HK-2 (cell line): ENCODE measurements at regions not wholly inside any gene's neighbourhood (a gene's known extent, or its start where the extent isn't known, plus 50 kb on each side); places are given as distances from the start of the nearest gene placed in this dataset.
A peak's percentile ranks its signal among the peaks of the same experiment; 100 is the strongest.

Experiments used
- DNase-seq: peaks from one replicate; pipeline ENCODE4 v3.0.0-alpha.2; 2018; ENCODE audit not compliant: unreplicated experiment

DNA sequence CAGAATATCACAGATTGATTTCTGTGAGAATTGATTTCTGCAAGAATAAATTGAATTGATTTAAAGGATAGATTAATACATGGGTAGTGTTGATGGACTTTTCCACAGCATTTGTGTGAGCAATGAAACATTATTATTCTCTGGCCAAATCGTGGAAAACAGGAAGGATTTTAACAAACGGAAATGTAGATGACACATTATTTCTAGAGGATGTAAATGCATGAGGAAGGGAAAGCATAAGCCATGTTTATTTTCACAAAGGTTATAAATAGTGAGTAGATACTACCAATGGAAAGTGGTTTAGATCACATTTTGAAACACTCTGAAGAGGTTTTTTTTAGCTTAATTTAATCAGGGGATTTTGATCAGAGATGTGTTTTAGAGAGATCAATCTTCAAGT lies 1534.6 kb upstream of the MIR17HG start:
- DNase-seq = no peak

DNA sequence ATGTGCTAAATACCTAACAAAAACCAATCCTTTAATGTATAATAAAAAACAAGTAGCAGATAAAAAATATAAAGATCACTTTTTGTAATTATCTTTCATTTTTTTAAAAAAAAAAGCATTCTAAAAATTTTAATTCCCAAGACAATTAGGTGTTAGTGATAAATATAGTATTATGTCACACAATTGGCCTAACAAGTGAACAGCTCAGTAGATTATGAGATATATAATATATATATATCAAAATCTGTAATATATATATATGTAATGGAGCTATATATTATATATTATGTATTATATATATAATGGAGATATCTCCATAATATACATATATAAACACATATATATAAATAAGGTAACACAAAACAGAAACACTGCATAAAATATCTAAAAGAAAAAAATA lies 1531.1 kb upstream of the MIR17HG start:
- DNase-seq = no peak

DNA sequence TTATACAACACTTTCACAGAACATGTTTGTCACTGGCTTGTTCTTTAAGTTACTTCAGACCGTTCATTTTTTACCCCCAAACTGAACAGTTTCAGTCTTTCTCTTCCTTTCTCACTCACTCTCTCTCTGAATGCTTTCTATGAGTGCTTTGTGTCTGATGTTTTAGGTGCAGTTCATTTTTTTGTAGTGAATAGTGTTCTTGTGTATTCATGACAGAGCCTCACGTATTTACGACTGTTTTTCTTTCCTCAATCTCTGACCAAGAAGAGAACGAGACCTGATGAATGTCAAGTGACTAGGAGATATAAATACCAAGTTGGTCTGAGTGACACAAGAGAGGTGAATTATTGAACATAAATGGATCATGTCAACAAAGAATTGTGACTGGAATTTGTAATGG lies 1525.0 kb upstream of the MIR17HG start:
- DNase-seq = no peak

DNA sequence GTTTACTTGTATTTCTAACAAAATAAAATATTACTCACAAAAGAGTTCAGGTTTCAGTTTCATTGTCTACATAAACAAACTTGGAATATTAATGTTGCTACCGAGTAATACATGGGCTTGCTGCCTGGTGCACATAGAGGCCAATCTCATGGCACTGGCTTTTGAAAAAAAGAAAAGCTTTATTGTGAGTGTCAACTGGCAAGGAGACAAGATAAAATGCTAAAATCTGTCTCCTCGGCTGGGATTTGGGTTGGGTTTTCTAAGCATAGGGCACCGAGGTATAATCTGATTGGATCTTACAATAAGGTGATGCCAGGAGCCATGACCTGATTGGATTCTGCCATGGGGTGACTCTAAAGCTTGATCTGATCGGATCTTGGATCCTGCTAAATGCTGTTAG lies 1519.9 kb upstream of the MIR17HG start:
- no peak for DNase-seq

DNA sequence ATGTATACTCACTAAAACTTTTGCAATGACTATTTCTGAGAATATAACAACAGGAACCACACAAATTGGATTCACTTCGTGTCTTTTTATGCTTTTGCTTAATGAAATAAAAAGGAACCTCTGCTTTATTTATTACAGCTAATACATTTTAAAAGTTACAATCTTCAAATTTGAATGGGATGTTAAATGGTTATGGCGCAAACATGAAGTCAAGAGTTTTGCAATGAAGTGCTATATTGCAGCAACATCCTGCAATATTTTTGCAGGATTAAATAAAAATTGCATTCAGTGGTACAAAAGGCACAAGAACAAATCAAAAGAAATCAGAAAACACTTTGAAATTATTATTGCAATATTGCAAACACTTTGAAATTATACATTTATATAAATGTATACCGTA lies 1519.0 kb upstream of the MIR17HG start:
- no peak for DNase-seq

DNA sequence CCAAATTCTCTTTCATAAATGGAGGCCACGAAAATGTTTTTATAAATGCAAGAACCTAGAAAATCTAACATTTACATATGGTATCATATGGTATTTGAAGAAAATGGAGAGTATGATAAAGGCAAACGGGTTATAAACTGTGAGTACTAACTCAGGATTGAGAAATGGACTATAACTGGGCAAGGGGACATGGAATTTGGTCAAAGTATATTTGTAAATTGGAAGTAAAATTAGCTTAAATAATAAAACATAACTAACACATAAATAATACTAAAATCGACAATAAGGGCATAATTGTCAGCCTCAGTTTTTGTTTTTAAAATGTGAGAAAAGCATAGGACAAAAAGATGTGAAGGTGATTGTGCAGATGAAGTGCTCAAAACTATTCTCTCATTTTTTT lies 1516.3 kb upstream of the MIR17HG start:
- DNase-seq = no peak

DNA sequence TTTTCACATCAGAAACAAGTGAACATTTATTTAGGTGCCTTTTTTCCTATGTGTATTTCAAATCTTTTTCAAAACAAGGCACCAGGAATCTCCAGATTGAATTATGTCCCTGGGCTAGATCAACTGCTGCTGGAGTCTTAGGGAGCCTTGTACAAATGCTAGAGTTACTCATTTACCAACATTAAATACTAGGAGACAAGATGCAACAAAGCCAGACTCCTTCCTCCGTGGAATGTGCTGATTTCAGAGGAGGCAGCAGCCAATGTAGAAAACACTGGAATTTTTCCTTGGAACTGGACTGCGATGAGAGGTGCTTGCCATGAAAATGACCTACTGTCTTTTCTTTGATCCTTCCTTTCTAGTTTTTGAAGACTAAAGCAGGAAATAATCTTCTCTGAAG lies 1514.7 kb upstream of the MIR17HG start:
- DNase-seq = peak; percentile 4

DNA sequence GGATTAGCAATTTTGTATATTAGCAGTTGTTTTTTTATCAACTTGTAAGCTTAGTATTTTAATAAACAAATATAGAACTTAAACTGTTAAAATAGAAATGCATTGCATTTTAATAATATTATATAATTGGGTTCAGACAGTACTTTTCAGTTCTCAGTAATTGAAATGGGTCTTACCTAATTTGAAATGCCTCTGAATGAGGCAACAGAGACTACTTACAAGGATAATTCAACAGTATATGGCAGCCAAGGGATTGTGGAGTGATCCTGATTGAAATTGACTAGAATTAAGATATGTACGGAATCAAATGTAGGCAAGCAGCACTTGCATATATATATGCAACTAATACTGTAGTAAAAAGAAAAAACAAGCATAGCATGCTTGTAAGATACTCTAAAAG lies 1503.9 kb upstream of the MIR17HG start:
- no peak for DNase-seq

DNA sequence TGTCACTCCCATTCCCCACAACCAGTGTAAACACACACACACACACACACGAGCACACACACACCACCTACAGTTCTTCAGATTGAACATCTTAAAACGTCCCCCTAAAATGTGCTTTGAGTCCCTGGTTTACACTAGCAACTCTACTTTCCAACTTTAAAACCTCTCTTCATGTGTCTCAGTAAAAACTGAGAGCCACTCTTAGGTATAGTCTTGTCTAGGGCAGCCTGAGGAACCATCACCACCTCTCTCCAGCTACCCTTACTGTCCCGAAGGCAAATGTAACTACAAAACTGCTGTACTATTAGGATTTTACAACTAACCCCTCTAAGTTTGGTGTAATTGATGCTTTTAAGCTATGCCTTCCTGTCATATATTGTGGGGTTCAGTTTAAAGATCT lies 1501.6 kb upstream of the MIR17HG start:
- DNase-seq = no peak

DNA sequence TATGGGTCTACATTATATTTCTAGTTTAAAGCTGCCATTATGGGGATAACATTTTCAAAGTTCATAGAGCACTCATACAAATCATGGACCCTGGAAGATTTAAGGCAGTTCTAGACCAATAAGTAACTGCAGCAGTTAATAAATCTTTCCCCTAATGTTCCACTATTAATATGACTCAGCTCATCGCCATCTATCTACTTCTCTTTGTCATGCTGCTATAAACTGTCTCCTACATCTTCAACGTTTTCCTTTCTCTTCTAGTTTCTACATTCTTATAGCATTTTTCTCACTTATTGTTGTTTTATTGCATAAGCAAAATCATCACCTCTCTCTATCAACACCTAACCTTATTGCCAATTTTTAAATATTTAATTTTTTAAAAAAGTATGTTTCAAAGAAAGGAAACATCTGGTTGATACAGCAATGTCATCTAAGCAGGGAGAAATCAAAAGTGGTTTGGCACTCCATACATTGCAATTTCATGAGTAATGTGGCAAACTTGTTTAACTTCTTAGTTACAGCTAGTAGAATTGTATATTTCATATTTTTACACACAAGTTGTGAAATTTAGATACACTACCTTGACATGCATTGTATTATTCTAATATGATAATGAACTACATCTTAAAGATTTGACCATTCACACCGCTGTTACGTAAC lies 1500.4 kb upstream of the MIR17HG start:
- DNase-seq = no peak

DNA sequence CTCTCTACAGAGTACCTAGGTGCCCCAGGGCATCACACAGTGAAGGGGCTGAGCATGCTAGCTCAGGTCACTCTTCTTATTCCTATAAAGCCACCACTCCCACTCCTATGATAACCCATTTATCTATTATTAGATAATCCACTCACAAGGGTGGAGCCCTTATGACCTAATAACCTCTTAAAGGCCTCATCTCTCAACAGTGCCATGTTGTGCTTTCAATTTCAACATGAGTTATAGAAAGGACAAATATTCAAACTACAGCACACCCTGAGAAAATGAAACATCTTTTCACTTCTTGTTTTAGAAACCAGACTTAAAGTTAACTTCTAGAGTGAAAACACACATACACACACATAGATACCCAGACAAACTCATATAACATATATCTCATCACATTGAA lies 1494.9 kb upstream of the MIR17HG start:
- DNase-seq = no peak

DNA sequence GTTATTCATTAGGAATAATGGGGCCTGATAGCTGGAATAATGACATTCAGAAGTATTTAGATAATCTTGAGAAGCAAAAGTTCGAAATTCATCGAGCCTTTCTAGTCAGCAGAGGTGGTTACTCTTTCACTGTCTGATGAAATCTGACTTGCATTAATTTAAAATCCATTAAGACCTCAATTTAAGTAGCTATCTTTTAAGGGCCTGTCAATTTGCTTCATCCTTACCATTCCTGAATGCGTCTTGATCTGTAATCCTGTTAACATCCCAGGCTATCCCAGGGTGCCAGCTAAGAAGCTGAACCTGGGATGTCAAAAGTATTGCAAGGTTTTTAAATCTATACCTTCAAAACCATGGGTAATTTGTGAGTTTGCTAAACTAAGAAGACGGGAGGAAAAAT lies 1491.0 kb upstream of the MIR17HG start:
- no peak for DNase-seq

DNA sequence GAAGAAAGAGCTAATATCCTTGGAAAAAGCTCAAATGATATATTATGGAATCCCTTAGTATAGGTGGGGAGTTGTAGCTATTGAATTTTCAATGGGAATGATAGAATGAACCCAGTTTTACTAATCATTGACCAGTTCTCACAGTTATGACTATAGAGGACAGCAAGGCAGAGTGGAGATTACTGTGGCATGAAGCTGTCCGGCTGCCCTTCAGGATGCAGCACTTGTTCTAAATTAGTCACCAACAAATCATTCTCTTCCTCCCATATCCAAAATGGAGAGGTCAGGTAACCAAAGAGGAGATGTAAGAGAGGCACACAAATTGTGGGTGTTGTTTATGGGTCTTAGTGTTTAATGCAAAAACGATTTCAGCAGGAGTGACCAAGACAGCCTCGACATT lies 1490.0 kb upstream of the MIR17HG start:
- DNase-seq = no peak

DNA sequence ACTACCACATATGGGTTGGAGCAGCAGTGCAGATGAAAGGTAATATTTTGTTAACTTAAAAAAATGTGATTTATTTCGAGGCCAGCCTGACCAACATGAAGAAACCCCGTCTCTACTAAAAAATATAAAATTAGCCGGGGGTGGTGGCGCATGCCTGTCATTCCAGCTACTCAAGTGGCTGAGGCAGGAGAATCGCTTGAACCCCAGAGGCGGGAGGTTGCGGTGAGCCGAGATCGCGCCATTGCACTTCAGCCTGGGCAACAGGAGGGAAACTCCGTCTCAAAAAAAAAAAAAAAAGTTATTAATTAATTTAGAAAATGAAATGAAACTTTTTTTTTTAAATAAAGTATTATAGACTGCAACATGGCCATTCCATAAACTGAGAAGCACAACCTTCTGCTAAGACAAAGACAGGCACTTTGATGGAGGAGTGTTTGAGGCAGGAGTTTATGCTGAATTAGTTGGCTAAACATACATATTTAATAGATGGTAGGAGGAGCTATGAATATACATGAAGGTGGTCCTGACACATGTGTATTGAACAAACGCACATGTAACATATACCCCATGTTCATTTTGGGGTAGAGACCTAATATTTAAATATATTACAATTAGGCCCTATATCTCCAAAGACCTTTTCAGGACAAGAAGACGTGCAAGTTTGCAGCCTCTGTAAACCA lies 1485.3 kb upstream of the MIR17HG start:
- no peak for DNase-seq

DNA sequence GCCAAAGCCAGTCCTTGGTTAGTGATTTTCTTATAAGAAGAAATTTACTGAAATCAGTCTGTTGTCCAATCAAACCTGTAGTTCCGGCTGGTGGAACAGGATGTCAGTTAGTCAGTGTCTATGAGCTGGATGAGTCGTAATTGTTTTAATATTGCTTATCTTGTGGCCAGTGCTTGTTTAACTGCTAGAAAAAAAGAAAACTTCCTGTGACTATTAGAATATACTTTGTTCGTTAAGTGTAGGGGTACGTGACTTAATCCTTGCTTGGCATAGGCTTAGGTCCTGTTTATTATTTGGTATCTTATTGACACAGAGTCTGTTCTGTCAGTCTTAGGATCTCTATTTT lies 1484.8 kb upstream of the MIR17HG start:
- no peak for DNase-seq

DNA sequence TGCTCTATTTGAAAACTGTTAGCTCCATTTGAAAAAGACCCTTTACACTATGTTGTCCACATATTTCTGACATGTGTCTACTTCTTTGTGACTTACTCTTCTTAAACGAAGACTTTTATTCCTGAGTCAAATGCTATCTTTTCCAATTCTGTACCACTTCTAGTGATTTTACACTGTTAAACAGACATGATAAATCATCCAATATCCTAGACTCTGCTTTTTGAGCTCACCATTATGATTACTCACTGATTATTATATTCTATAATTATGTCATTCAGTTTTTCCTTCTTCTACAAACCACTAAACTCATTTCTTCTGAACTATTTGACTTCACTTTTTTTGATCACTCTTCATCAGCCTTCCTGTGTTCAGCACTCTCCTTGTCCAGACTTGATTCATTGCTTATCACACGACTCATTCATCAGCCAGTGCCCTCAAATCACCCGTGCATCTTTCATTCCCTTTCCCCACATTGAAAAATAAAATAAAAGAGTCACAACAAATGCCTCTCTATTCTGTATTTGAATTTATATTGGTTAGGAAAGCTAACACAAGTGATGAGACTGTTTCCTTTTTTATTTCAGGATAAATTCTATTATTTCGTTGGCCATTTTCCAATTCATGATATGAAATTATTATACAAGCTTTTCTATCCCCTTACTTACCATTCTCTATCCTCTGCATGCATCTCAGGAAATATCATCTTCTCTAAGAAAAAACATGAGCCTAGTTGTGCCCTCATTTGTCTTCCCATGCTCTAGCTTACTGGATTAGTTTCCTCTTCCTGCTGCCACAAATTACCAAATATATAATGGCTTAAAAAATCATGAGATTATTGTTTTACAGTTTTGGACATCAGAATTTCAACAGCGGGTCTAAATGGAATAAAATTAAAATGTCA lies 1482.1 kb upstream of the MIR17HG start:
- DNase-seq = no peak

DNA sequence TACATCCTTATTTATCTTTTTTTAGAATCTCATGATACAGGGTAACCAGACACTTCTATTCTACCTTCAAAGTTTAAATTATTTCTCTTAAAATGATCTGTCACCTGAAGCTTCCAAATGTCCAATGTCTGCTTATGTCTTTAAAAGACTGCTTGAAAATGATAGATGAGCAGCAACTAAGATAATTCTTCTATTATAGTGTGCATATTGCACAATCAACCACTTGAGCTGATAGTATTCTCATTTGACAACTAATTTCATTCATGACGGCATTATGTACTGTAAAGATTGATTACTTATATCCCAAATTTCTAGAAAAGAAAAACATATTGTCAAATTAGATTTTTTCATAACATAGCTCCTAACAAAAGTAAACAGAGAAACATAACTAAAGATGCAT lies 1478.2 kb upstream of the MIR17HG start:
- no peak for DNase-seq

DNA sequence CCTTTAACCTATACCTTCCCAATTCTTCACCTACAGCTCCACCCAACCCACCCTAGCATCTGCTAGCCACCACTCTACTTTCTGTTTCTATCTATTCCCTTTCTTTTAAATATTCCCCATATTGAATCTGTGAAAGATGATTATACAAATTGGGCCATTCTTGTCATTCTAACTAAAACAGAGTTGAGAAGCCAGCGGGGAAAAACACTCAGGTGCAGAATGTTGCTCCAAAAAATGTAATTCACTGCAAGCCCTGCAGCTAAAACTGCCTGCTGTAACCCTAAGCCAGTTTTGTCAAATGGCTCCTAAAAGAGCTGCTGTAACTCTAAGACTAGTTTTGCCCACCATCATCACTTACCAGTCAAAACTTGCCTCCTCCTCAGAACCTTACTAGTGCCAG lies 1468.6 kb upstream of the MIR17HG start:
- no peak for DNase-seq

DNA sequence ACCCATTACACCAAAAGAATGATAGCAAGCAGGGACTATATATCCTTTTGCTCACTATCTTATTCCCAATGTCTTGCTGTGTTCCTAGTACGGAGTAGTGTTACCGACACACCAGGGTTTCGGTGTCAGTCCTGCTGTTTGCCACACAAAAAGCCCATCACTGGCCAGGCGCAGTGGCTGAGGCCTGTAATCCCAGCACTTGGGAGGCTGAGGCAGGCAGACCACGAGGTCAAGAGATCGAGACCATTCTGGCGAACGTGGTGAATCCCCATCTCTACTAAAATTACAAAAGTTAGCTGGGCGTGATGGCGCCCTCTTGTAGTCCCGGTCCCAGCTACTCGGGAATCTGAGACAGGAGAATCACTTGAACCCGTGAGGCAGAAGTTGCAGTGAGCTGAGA lies 1467.3 kb upstream of the MIR17HG start:
- no peak for DNase-seq

DNA sequence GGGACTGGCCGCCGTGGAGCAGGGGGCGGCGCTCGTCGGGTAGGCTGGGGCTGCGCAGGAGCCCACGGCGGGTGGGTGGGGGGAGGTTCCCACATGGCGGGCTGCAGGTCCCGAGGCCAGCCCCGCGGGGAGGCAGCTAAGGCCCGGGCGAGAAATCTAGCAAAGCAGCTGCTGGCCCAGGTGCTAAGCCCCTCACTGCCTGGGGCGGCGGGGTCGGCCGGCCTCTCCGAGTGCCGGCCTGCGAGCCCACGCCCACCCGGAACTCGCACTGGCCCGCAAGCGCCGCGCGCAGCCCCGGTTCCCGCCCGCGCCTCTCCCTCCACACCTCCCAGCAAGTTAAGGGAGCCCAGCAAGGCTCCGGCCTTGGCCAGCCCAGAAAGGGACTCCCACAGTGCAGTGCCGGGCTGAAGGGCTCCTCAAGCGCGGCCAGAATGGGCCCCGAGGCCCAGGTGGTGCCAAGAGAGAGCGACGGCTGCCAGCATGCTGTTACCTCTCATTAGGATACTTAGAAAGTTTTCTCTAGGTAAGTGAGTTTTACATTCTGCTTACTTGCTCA lies 1463.5 kb upstream of the MIR17HG start:
- DNase-seq = no peak

DNA sequence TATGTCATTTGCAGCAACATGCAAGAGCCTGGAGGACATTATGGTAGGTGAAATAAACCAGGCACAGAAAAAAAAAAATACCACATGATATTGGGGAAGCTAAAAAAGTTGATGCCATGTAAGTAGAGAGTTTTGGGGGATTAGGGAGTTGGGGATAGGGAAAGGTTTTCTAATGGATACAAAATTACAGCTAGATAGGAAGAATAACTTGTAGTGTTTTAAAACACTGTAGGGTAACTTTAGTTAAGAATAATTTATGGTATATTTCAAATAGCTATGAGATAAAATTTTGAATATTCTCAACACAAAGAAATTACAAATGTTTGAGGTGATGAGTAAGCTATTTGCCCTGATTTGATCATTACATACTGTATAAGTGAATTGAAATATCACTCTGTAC lies 1456.7 kb upstream of the MIR17HG start:
- no peak for DNase-seq

DNA sequence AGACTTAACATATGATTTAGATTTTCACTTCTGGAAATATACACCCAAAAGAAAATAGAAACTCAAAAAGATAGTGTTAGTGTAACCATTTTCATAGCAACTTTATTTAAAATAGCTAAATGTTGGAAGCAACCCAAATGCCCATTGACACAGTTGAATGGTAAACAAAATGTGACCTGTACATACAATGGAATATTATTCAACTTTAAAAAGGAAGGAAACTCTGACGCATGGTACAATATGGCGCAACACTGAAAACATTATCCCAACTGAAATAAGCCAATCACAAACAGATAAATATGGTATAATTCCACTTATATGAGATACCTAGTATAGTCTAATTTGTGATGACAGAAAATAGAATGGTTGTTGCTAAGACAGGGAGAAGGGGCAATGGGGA lies 1456.1 kb upstream of the MIR17HG start:
- DNase-seq = no peak

DNA sequence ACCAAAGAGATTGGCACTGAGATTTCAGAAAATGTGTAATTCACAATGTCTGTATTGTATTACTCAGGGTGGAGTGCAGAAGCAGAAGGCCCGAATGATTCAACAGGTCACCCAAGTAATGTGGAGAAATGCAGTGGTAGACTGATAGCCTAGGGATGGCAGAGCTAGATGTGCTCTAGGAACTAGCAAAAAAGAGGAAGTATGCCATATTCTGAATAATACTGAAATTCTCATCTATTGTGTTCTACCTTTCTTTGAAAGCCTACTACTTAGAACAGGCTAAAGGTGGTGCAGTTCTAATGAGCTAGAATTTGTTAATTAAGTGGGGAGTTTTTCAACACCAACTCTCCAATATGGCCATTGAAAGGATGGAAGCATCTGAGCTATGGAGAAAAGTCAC lies 1449.8 kb upstream of the MIR17HG start:
- DNase-seq = no peak
